H9 (cell line): ENCODE measurements at regions not wholly inside any gene's neighbourhood (a gene's known extent, or its start where the extent isn't known, plus 50 kb on each side); places are given as distances from the start of the nearest gene placed in this dataset.

Source experiments
- DNase-seq: peaks from one replicate; pipeline ENCODE4 v3.0.0-alpha.2; 2017
- H2AFZ ChIP-seq: one replicate; pipeline ENCODE4 v1.6.1; 2013; ENCODE audit warnings: mild to moderate bottlenecking, low read length, control low read depth, moderate library complexity
- H2AK5ac ChIP-seq: 2 replicates; pipeline ENCODE4 v1.6.1; 2013; ENCODE audit warnings: low read length, control low read depth, mixed read lengths; ENCODE audit not compliant: insufficient read length
- H2BK120ac ChIP-seq: one replicate; pipeline ENCODE4 v1.6.1; 2013; ENCODE audit warnings: low read depth, mild to moderate bottlenecking, low read length, control low read depth, inconsistent platforms; ENCODE audit not compliant: poor library complexity, severe bottlenecking
- H2BK12ac ChIP-seq: 2 replicates; pipeline ENCODE4 v1.6.1; 2013; ENCODE audit warnings: low read length, control low read depth, mixed read lengths, low read depth; ENCODE audit not compliant: insufficient read length
- H2BK15ac ChIP-seq: 2 replicates; pipeline ENCODE4 v1.6.1; 2013; ENCODE audit warnings: low read depth, low read length, control low read depth
- H2BK20ac ChIP-seq: one replicate; pipeline ENCODE4 v1.6.1; 2013; ENCODE audit warnings: low read depth, mild to moderate bottlenecking, low read length, control low read depth, inconsistent platforms; ENCODE audit not compliant: poor library complexity, severe bottlenecking
- H2BK5ac ChIP-seq: 2 replicates; pipeline ENCODE4 v1.6.1; 2013; ENCODE audit warnings: low read length, control low read depth, mixed read lengths; ENCODE audit not compliant: insufficient read length
- H3K14ac ChIP-seq: 2 replicates; pipeline ENCODE4 v1.6.1; 2013; ENCODE audit warnings: low read length, control low read depth; ENCODE audit not compliant: insufficient read depth
- H3K18ac ChIP-seq: 2 replicates; pipeline ENCODE4 v1.6.1; 2013; ENCODE audit warnings: low read depth, mild to moderate bottlenecking, mixed read lengths, low read length, control low read depth; ENCODE audit not compliant: insufficient read length
- H3K23ac ChIP-seq: 2 replicates; pipeline ENCODE4 v1.6.1; 2013; ENCODE audit warnings: low read length, control low read depth, mixed read lengths, low read depth; ENCODE audit not compliant: insufficient read length
- H3K23me2 ChIP-seq: 2 replicates; pipeline ENCODE4 v1.6.1; 2013; ENCODE audit warnings: low read depth, mild to moderate bottlenecking, mixed read lengths, low read length, control low read depth; ENCODE audit not compliant: insufficient read length, poor library complexity, severe bottlenecking
- H3K27ac ChIP-seq: 2 replicates; pipeline ENCODE4 v1.5.1; 2013; ENCODE audit warnings: low read length, control low read depth, mixed read lengths, low read depth; ENCODE audit not compliant: insufficient read length
- H3K27me3 ChIP-seq: 2 replicates; pipeline ENCODE4 v1.6.1; 2013; ENCODE audit warnings: low read length, control low read depth, inconsistent platforms; ENCODE audit not compliant: insufficient read depth
- H3K4ac ChIP-seq: 2 replicates; pipeline ENCODE4 v1.6.1; 2013; ENCODE audit warnings: low read depth, mild to moderate bottlenecking, control low read depth, inconsistent platforms, low read length, moderate library complexity
- H3K4me1 ChIP-seq: 2 replicates; pipeline ENCODE4 v1.6.1; 2013; ENCODE audit warnings: low read length, control low read depth, inconsistent platforms; ENCODE audit not compliant: insufficient read depth
- H3K4me2 ChIP-seq: 2 replicates; pipeline ENCODE4 v1.6.1; 2013; ENCODE audit warnings: low read length, control low read depth, mixed read lengths; ENCODE audit not compliant: insufficient read length, insufficient read depth
- H3K56ac ChIP-seq: 2 replicates; pipeline ENCODE4 v1.6.1; 2013; ENCODE audit warnings: low read depth, mild to moderate bottlenecking, mixed read lengths, low read length, control low read depth; ENCODE audit not compliant: insufficient read length
- H3K79me1 ChIP-seq: 2 replicates; pipeline ENCODE4 v1.6.1; 2013; ENCODE audit warnings: low read depth, mild to moderate bottlenecking, moderate library complexity, low read length, control low read depth, inconsistent platforms; ENCODE audit not compliant: insufficient read depth, poor library complexity, severe bottlenecking
- H3K79me2 ChIP-seq: 2 replicates; pipeline ENCODE4 v1.6.1; 2013; ENCODE audit warnings: low read length, control low read depth, inconsistent platforms; ENCODE audit not compliant: insufficient read depth
- H3K9ac ChIP-seq: 2 replicates; pipeline ENCODE4 v1.6.1; 2013; ENCODE audit warnings: low read length, control low read depth, mixed read lengths; ENCODE audit not compliant: insufficient read length; ENCODE audit errors: extremely low read depth
- H3K9me3 ChIP-seq: one replicate; pipeline ENCODE4 v1.6.1; 2013; ENCODE audit warnings: low read depth, low read length, inconsistent platforms; ENCODE audit not compliant: control insufficient read depth
- H3T11ph ChIP-seq: one replicate; pipeline ENCODE4 v1.6.1; 2013; ENCODE audit warnings: mild to moderate bottlenecking, low read length, control low read depth, inconsistent platforms
- H4K20me1 ChIP-seq: one replicate; pipeline ENCODE4 v1.6.1; 2013; ENCODE audit not compliant: control insufficient read depth, insufficient read length, insufficient read depth
- H4K5ac ChIP-seq: 2 replicates; pipeline ENCODE4 v1.6.1; 2013; ENCODE audit warnings: low read depth, mild to moderate bottlenecking, mixed read lengths, low read length, control low read depth; ENCODE audit not compliant: insufficient read length
- H4K8ac ChIP-seq: replicated peaks from 2 replicates; pipeline ENCODE4 v1.6.1; 2013; ENCODE audit warnings: low read length, control low read depth, mixed read lengths, low read depth; ENCODE audit not compliant: insufficient read length
- H4K91ac ChIP-seq: 2 replicates; pipeline ENCODE4 v1.6.1; 2013; ENCODE audit warnings: low read depth, mild to moderate bottlenecking, moderate library complexity, mixed read lengths, low read length, control low read depth; ENCODE audit not compliant: insufficient read length
- H3K27ac Mint-ChIP-seq, 3 experiments: 2 replicates in 2 of 3; 3 replicates in 1 of 3; pipeline ENCODE4 v1.8.0; 2020 to 2021; ENCODE audit warnings: mixed read lengths in 3 of 3, mild to moderate bottlenecking in 1 of 3, moderate library complexity in 1 of 3
- H3K27me3 Mint-ChIP-seq: 2 replicates; pipeline ENCODE4 v1.8.0; 2021; ENCODE audit warnings: low read depth, mild to moderate bottlenecking, moderate library complexity, mixed read lengths
- H3K36me3 Mint-ChIP-seq, 3 experiments: 2 replicates in 2 of 3; 3 replicates in 1 of 3; pipeline ENCODE4 v1.8.0; 2020 to 2021; ENCODE audit warnings: low read depth in 3 of 3, mixed read lengths in 3 of 3; ENCODE audit not compliant: insufficient read depth in 1 of 3
- H3K4me1 Mint-ChIP-seq, 2 experiments: 2 replicates each; pipeline ENCODE4 v1.8.0; 2020; ENCODE audit warnings: mixed read lengths in 2 of 2
- H3K4me3 Mint-ChIP-seq, 2 experiments: 2 replicates in 1 of 2; 3 replicates in 1 of 2; pipeline ENCODE4 v1.8.0; 2020 to 2021; ENCODE audit warnings: mild to moderate bottlenecking in 2 of 2, mixed read lengths in 2 of 2, moderate library complexity in 1 of 2
- H3K9me3 Mint-ChIP-seq, 2 experiments: 2 replicates in 1 of 2; 3 replicates in 1 of 2; pipeline ENCODE4 v1.8.0; 2020; ENCODE audit warnings: mild to moderate bottlenecking in 2 of 2, mixed read lengths in 2 of 2, moderate library complexity in 1 of 2
- WGBS: extraction: QIAGEN DNeasy Blood & Tissue Kit; methylation state at CpG from one replicate; pipeline ENCODE4 v1.1.7; 2013; ENCODE audit warnings: missing lambda C conversion rate, low lambda C conversion rate, mixed read lengths; ENCODE audit not compliant: insufficient read length; ENCODE audit errors: extremely low coverage; 5-methylcytosine and 5-hydroxymethylcytosine counted together
- TF ChIP-seq, protein P1 (sequence below): fragments of 200-600 bp; sonication (generic); conservative IDR thresholded peaks from 3 replicates; pipeline ENCODE4 v1.8.0; 2021; ENCODE audit warnings: antibody characterized with exemption, mild to moderate bottlenecking

DNA sequence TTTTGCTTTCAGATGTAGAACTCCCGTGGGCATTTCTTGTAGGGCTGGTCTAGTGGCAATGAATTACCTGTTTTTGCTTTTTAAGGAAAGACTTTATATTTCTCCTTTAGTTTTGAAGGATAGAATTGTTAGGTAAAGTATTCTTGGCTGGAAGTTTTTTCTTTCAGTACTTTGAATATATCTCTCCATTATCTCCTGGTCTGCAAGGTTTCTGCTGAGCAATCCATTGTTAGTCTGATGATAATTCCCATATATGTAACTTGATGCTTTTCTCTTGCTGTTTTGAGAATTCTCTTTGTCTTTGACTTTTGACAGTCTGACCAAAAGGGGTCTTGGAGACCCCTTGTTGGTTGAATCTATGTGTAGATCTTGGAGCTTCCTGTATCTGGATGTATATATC lies 198.1 kb downstream of the TMEM167A start:
- no peak overlapping the region for H3K27ac Mint-ChIP-seq
- H3K4me1 Mint-ChIP-seq = peaks cover 5% of the 10 kb centered on the region in 2 experiments
- Histone ChIP-seq H2BK120ac (no peak overlapping the region), H3K56ac (no peak overlapping the region), H4K8ac (no peak overlapping the region), H3K27me3 (no peaks in the 10 kb centered on the region), H3K4ac (no peak overlapping the region), H4K20me1 (no peaks in the 10 kb centered on the region), H2AK5ac (no peak overlapping the region), H3K79me2 (no peaks in the 10 kb centered on the region), H3K79me1 (no peaks in the 10 kb centered on the region), H3K4me2 (no peak overlapping the region), H2BK20ac (no peak overlapping the region), H2BK12ac (no peak overlapping the region), H4K91ac (no peak overlapping the region), H3K9me3 (no peaks in the 10 kb centered on the region), H3K14ac (no peak overlapping the region), H3T11ph (no peak overlapping the region), H2BK15ac (no peak overlapping the region), H3K18ac (no peak overlapping the region), H3K23me2 (no peaks in the 10 kb centered on the region), H3K23ac (no peak overlapping the region), H3K4me1 (no peaks in the 10 kb centered on the region), H3K27ac (no peak overlapping the region), H3K9ac (no peak overlapping the region), H2BK5ac (no peak overlapping the region), H4K5ac (no peak overlapping the region), H2AFZ (no peak overlapping the region)
- no peak for DNase-seq
- no peak overlapping the region for H3K4me3 Mint-ChIP-seq
- TF ChIP-seq, protein P1, sequence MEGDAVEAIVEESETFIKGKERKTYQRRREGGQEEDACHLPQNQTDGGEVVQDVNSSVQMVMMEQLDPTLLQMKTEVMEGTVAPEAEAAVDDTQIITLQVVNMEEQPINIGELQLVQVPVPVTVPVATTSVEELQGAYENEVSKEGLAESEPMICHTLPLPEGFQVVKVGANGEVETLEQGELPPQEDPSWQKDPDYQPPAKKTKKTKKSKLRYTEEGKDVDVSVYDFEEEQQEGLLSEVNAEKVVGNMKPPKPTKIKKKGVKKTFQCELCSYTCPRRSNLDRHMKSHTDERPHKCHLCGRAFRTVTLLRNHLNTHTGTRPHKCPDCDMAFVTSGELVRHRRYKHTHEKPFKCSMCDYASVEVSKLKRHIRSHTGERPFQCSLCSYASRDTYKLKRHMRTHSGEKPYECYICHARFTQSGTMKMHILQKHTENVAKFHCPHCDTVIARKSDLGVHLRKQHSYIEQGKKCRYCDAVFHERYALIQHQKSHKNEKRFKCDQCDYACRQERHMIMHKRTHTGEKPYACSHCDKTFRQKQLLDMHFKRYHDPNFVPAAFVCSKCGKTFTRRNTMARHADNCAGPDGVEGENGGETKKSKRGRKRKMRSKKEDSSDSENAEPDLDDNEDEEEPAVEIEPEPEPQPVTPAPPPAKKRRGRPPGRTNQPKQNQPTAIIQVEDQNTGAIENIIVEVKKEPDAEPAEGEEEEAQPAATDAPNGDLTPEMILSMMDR = no peak
- peaks cover 18 to 23% of the 10 kb centered on the region in 2 experiments for H3K9me3 Mint-ChIP-seq
- peaks cover 11 to 22% (median 13%) of the 10 kb centered on the region in 3 experiments for H3K36me3 Mint-ChIP-seq
- no peaks in the 10 kb centered on the region for H3K27me3 Mint-ChIP-seq
- WGBS = no CpG with 5 or more reads among the region's 1 CpG
